NT2/D1 (cell line): ENCODE measurements at regions not wholly inside any gene's neighbourhood (a gene's known extent, or its start where the extent isn't known, plus 50 kb on each side); places are given as distances from the start of the nearest gene placed in this dataset.
"Not testable (repeated sequence)": the region's sequence is repeated elsewhere in the genome, so short reads cannot be mapped to it uniquely, and the experiment has no call there.

Experiments
- SUZ12 ChIP-seq: IDR thresholded peaks from 2 replicates; pipeline ENCODE4 v1.6.1; 2011; ENCODE audit not compliant: insufficient read length, insufficient read depth; ENCODE audit errors: extremely low read depth
- YY1 ChIP-seq: IDR thresholded peaks from 2 replicates; pipeline ENCODE4 v1.6.1; 2011; ENCODE audit not compliant: insufficient read length, insufficient read depth
- ZNF274 ChIP-seq: IDR thresholded peaks from 2 replicates; pipeline ENCODE4 v1.6.1; 2011; ENCODE audit warnings: mild to moderate bottlenecking, low read depth, low read length

- TF ChIP-seq YY1, ZNF274, SUZ12: not testable (repeated sequence)
Measured at GRCh38 chr1:93755251-93755715, 73.6 kb upstream of the BCAR3 start.
